ENCODE measurements at regions not wholly inside any gene's neighbourhood (a gene's known extent, or its start where the extent isn't known, plus 50 kb on each side); places are given as distances from the start of the nearest gene placed in this dataset.

GRCh38 chr19:32189956-32190706 is 155.3 kb upstream of the ZNF507 start:
- DNase-seq = no peak

GRCh38 chr19:32191921-32192320 is 153.5 kb upstream of the ZNF507 start:
- no peak for DNase-seq

GRCh38 chr19:32195706-32196610 is 149.5 kb upstream of the ZNF507 start:
- DNase-seq = no peak

- no peak for DNase-seq
These were observed 148.6 kb upstream of the ZNF507 start for GRCh38 chr19:32196690-32197420.

GRCh38 chr19:32197896-32198882 is 147.2 kb upstream of the ZNF507 start:
- no peak for DNase-seq

- no peak for DNase-seq
These were observed 145.8 kb upstream of the ZNF507 start for GRCh38 chr19:32199501-32200040.

GRCh38 chr19:32200312-32201038 is 144.9 kb upstream of the ZNF507 start:
- DNase-seq = no peak

- no peak for DNase-seq
These were observed 144.2 kb upstream of the ZNF507 start for GRCh38 chr19:32201211-32201610.

- no peak for DNase-seq
These were observed 143.8 kb upstream of the ZNF507 start for GRCh38 chr19:32201636-32202051.

- DNase-seq = no peak
These were observed 143.2 kb upstream of the ZNF507 start for GRCh38 chr19:32202244-32202643.

GRCh38 chr19:32203161-32203560 is 142.2 kb upstream of the ZNF507 start:
- no peak for DNase-seq

- DNase-seq = no peak
These were observed 139.3 kb upstream of the ZNF507 start for GRCh38 chr19:32206065-32206464.

GRCh38 chr19:32208060-32208459 is 137.3 kb upstream of the ZNF507 start:
- DNase-seq = no peak

GRCh38 chr19:32219392-32219791 is 126.0 kb upstream of the ZNF507 start:
- DNase-seq = no peak

- DNase-seq = no peak
These were observed 125.4 kb upstream of the ZNF507 start for GRCh38 chr19:32219881-32220472.

- no peak for DNase-seq
These were observed 124.5 kb upstream of the ZNF507 start for GRCh38 chr19:32220951-32221350.

- DNase-seq = no peak
These were observed 122.9 kb upstream of the ZNF507 start for GRCh38 chr19:32222556-32222955.

- no peak for DNase-seq
These were observed 122.3 kb upstream of the ZNF507 start for GRCh38 chr19:32223106-32223505.

GRCh38 chr19:32223595-32224370 is 121.6 kb upstream of the ZNF507 start:
- DNase-seq = no peak

All from fibroblast of skin of abdomen (primary cell).